A549 (cell line): ENCODE measurements at regions not wholly inside any gene's neighbourhood (a gene's known extent, or its start where the extent isn't known, plus 50 kb on each side); places are given as distances from the start of the nearest gene placed in this dataset.

Experiments used
- ATAC-seq, 2 experiments: fragments of 200-7000 bp in 1 of 2; fragments of >200 bp in 1 of 2; cut with Nextera tagmentation in 1 of 2; cut with Tn5 transposase in 1 of 2; 3 replicates each; pipeline versions ENCODE4 v1.8.0 to v1.9.1; 2018 to 2020; ENCODE audit warnings: mild to moderate bottlenecking in 1 of 2, moderate library complexity in 1 of 2
- CTCF ChIA-PET: fragments of 300-600 bp; sonication (Branson Sonifier 250); formaldehyde crosslinking; extraction: SDS; loops from one replicate; lab custom pipeline; 2021; ENCODE audit warnings: antibody characterized with exemption, inconsistent platforms; lab: Yijun Ruan, JAX
- POLR2A ChIA-PET: fragments of 350-600 bp; formaldehyde crosslinking; extraction: SDS; loops from one replicate; lab custom pipeline; 2021; ENCODE audit warnings: antibody characterized with exemption, inconsistent platforms; lab: Yijun Ruan, JAX
- DNase-seq, 2 experiments: peaks; one replicate each; pipeline versions ENCODE4 v3.0.0 to v3.0.0-alpha.2; 2011 to 2016; ENCODE audit warnings: low read depth in 1 of 2, low spot score in 1 of 2
- FAIRE-seq: peaks from 2 replicates; lab custom pipeline; 2011; peaks lifted over from hg19 to GRCh38; lab: Jason Lieb, UNC
- H3K27ac ChIP-seq, 2 experiments: fragments of >200 bp; sonication (Bioruptor Twin); formaldehyde crosslinking; 3 replicates each; pipeline ENCODE4 v1.5.1; 2016 to 2017
- H3K4me1 ChIP-seq: fragments of >200 bp; sonication (Bioruptor Twin); formaldehyde crosslinking; 3 replicates; pipeline ENCODE4 v1.6.1; 2016
- H3K4me2 ChIP-seq: fragments of >200 bp; sonication (Bioruptor Twin); formaldehyde crosslinking; 3 replicates; pipeline ENCODE4 v1.6.1; 2016
- H3K4me3 ChIP-seq: fragments of >200 bp; sonication (Bioruptor Twin); formaldehyde crosslinking; 3 replicates; pipeline ENCODE4 v1.5.1; 2016
- H3K9me3 ChIP-seq: fragments of >200 bp; sonication (Bioruptor Twin); formaldehyde crosslinking; 3 replicates; pipeline ENCODE4 v1.6.1; 2016
- BCL3 ChIP-seq: fragments of >200 bp; sonication (Bioruptor Twin); formaldehyde crosslinking; IDR thresholded peaks from 3 replicates; pipeline ENCODE4 v1.6.1; 2016
- EHF ChIP-seq: fragments of 250-450 bp; sonication (Bioruptor Pico); IDR thresholded peaks from 2 replicates; pipeline ENCODE4 v1.5.0; 2020; ENCODE audit warnings: mild to moderate bottlenecking
- ELK1 ChIP-seq: fragments of 150-350 bp; IDR thresholded peaks from 2 replicates; pipeline ENCODE4 v1.6.1; 2014; ENCODE audit warnings: low read depth, mild to moderate bottlenecking, low read length
- FOSB ChIP-seq: fragments of 250-450 bp; sonication (Bioruptor Pico); IDR thresholded peaks from 2 replicates; pipeline ENCODE4 v1.5.0; 2020; ENCODE audit warnings: mild to moderate bottlenecking, moderate library complexity
- HDAC2 ChIP-seq: fragments of 200-600 bp; sonication (generic); IDR thresholded peaks from 2 replicates; pipeline ENCODE4 v1.6.1; 2016
- HMGXB4 ChIP-seq: fragments of 250-450 bp; sonication (Bioruptor Pico); IDR thresholded peaks from 2 replicates; pipeline ENCODE4 v1.5.0; 2021; ENCODE audit warnings: mild to moderate bottlenecking, moderate library complexity, borderline replicate concordance
- HOXB13 ChIP-seq: fragments of 250-450 bp; sonication (Bioruptor Pico); IDR thresholded peaks from 2 replicates; pipeline ENCODE4 v1.5.0; 2020; ENCODE audit warnings: low read depth, mild to moderate bottlenecking, moderate library complexity
- HOXB5 ChIP-seq: fragments of 250-450 bp; sonication (Bioruptor Pico); IDR thresholded peaks from 2 replicates; pipeline ENCODE4 v1.5.0; 2020; ENCODE audit warnings: mild to moderate bottlenecking, moderate library complexity
- JUNB ChIP-seq: fragments of >200 bp; sonication (Bioruptor Twin); formaldehyde crosslinking; IDR thresholded peaks from 2 replicates; pipeline ENCODE4 v1.6.1; 2016
- NFE2L2 ChIP-seq: fragments of 150-350 bp; conservative IDR thresholded peaks from 2 replicates; pipeline ENCODE4 v1.6.1; 2014; ENCODE audit warnings: low read length
- PBX3 ChIP-seq: IDR thresholded peaks from 2 replicates; pipeline ENCODE4 v1.6.1; 2012
- PHF8 ChIP-seq: fragments of 200-600 bp; sonication (generic); IDR thresholded peaks from 2 replicates; pipeline ENCODE4 v1.6.1; 2016; ENCODE audit warnings: low read depth, mild to moderate bottlenecking, antibody characterized with exemption, moderate library complexity, borderline replicate concordance
- SREBF2 ChIP-seq: fragments of 450-650 bp; IDR thresholded peaks from 2 replicates; pipeline ENCODE4 v1.6.1; 2014; ENCODE audit warnings: mild to moderate bottlenecking, moderate library complexity
- WGBS: methylation state at CpG from one replicate; pipeline ENCODE4 v1.1.6; 2017; ENCODE audit errors: missing lambda C conversion rate; 5-methylcytosine and 5-hydroxymethylcytosine counted together

- Histone ChIP-seq H3K4me1 (peaks cover 28% of the 10 kb centered on the region), H3K4me2 (peak overlapping the region; percentile 58; the same call in 2 of the 3 replicates), H3K9me3 (no peaks in the 10 kb centered on the region), H3K27ac (peak overlapping the region; percentile 75 to 86), H3K4me3 (no peak overlapping the region)
- POLR2A ChIA-PET = interaction anchor here (1.4 to 1.5 kb wide), 2 partner anchors 92 to 97 kb away, joined by 4 to 5 read pairs; partner anchors contain the start of gene ZFP36L2
- DNase-seq (no peak), FAIRE-seq (no peak), ATAC-seq (no peak)
- TF ChIP-seq PBX3 = no peak
- TF ChIP-seq, all 56 proteins: peak for 0
- 87% methylated on average over 13 of the region's 14 CpGs for WGBS
- CTCF ChIA-PET = interaction anchor here (0.9 to 7.8 kb wide), 14 partner anchors 10 to 355 kb away, joined by 3 to 84 read pairs (median 10); partner anchors contain the start of gene ZFP36L2
Measured at GRCh38 chr2:43129676-43130547, 96.5 kb downstream of the ZFP36L2 start.

- no peak for FAIRE-seq
- POLR2A ChIA-PET = interaction anchor here (1.4 kb wide), 1 partner anchor 98 kb away, joined by 5 read pairs; the partner anchor contains the start of gene ZFP36L2
- CTCF ChIA-PET = interaction anchor here (1.1 to 8.7 kb wide), 13 partner anchors 8 to 357 kb away, joined by 3 to 76 read pairs (median 8); partner anchors contain the start of gene ZFP36L2
Measured at GRCh38 chr2:43128559-43128955, 97.8 kb downstream of the ZFP36L2 start.

More at GRCh38 chr2:43128559-43128955, 97.8 kb downstream of the ZFP36L2 start:
- no peak overlapping the region for H3K4me3 ChIP-seq
- H3K27ac ChIP-seq = peak overlapping the region; percentile 75 to 86; a peak in 4 of 6 replicates
- 84% methylated on average over 5 of the region's 5 CpGs for WGBS
- no peaks in the 10 kb centered on the region for H3K9me3 ChIP-seq
- DNase-seq (no peak), ATAC-seq (no peak)
- peaks cover 28% of the 10 kb centered on the region for H3K4me1 ChIP-seq
- no peak for TF ChIP-seq JUNB
- TF ChIP-seq FOSB (CRISPR knock-in tag) = no peak
- no peak for TF ChIP-seq SREBF2
- no peak for TF ChIP-seq HMGXB4
- TF ChIP-seq PHF8 = no peak
- no peak for TF ChIP-seq HDAC2
- TF ChIP-seq BCL3 = no peak
- no peak for TF ChIP-seq EHF (CRISPR knock-in tag)
- no peak for TF ChIP-seq HOXB5 (CRISPR knock-in tag)
- TF ChIP-seq NFE2L2 = no peak
- TF ChIP-seq ELK1 = no peak
- TF ChIP-seq HOXB13 (CRISPR knock-in tag) = no peak
- no peak overlapping the region for H3K4me2 ChIP-seq
